ENCODE measurements at regions not wholly inside any gene's neighbourhood (a gene's known extent, or its start where the extent isn't known, plus 50 kb on each side); places are given as distances from the start of the nearest gene placed in this dataset.
"Not testable (repeated sequence)": the region's sequence is repeated elsewhere in the genome, so short reads cannot be mapped to it uniquely, and the experiment has no call there.

GRCh38 chr3:94362393-94362792 lies 299.5 kb downstream of the NSUN3 start:
- no peaks in the 10 kb centered on the region for H3K27me3 ChIP-seq
- H3K4me3 ChIP-seq = no peak overlapping the region
- no peaks in the 10 kb centered on the region for H3K4me1 ChIP-seq (ENCODE audit: low read depth)
- TF ChIP-seq CTCF (IDR thresholded peaks at IDR 0.05; ENCODE audit: low read depth, low read length) = no peak
- H3K36me3 ChIP-seq = no peaks in the 10 kb centered on the region
- DNase-seq (ENCODE audit: low read depth in 1 of 2, low spot score in 1 of 2) = no peak
- no peaks in the 10 kb centered on the region for H3K9me3 ChIP-seq (ENCODE audit: low read depth)
- H3K27ac ChIP-seq = no peak overlapping the region

GRCh38 chr3:94365006-94365405 lies 302.1 kb downstream of the NSUN3 start:
- no peak for DNase-seq (ENCODE audit: low read depth in 1 of 2, low spot score in 1 of 2)
- Histone ChIP-seq H3K4me3 (no peak overlapping the region), H3K9me3 (ENCODE audit: low read depth) (no peaks in the 10 kb centered on the region), H3K4me1 (ENCODE audit: low read depth) (no peaks in the 10 kb centered on the region), H3K36me3 (no peaks in the 10 kb centered on the region), H3K27me3 (no peaks in the 10 kb centered on the region), H3K27ac (no peak overlapping the region)
- TF ChIP-seq CTCF (IDR thresholded peaks at IDR 0.05; ENCODE audit: low read depth, low read length) = no peak

- TF ChIP-seq CTCF (IDR thresholded peaks at IDR 0.05; ENCODE audit: low read depth, low read length) = no peak
- DNase-seq (ENCODE audit: low read depth in 1 of 2, low spot score in 1 of 2) = no peak
- H3K4me3 ChIP-seq = no peak overlapping the region
- no peaks in the 10 kb centered on the region for H3K27me3 ChIP-seq
- H3K4me1 ChIP-seq (ENCODE audit: low read depth) = peaks cover 17% of the 10 kb centered on the region
- no peak overlapping the region for H3K27ac ChIP-seq
- H3K36me3 ChIP-seq = no peaks in the 10 kb centered on the region
- H3K9me3 ChIP-seq (ENCODE audit: low read depth) = no peaks in the 10 kb centered on the region
Measured at GRCh38 chr3:94372026-94372425, 309.2 kb downstream of the NSUN3 start.

- H3K36me3 ChIP-seq = no peaks in the 10 kb centered on the region
- no peak for TF ChIP-seq CTCF (IDR thresholded peaks at IDR 0.05; ENCODE audit: low read depth, low read length)
- peak in 1 of 2 donors; percentile 39 for DNase-seq (ENCODE audit: low read depth in 1 of 2, low spot score in 1 of 2)
- H3K27me3 ChIP-seq = no peaks in the 10 kb centered on the region
- no peaks in the 10 kb centered on the region for H3K9me3 ChIP-seq (ENCODE audit: low read depth)
- peak overlapping the region; percentile 19 for H3K27ac ChIP-seq
- peaks cover 17% of the 10 kb centered on the region for H3K4me1 ChIP-seq (ENCODE audit: low read depth)
- no peak overlapping the region for H3K4me3 ChIP-seq
Measured at GRCh38 chr3:94373456-94373855, 310.6 kb downstream of the NSUN3 start.

- no peak overlapping the region for H3K27ac ChIP-seq
- H3K36me3 ChIP-seq = no peaks in the 10 kb centered on the region
- H3K4me3 ChIP-seq = no peak overlapping the region
- DNase-seq (ENCODE audit: low read depth in 1 of 2, low spot score in 1 of 2) = no peak
- H3K9me3 ChIP-seq (ENCODE audit: low read depth) = no peaks in the 10 kb centered on the region
- no peaks in the 10 kb centered on the region for H3K27me3 ChIP-seq
- TF ChIP-seq CTCF (IDR thresholded peaks at IDR 0.05; ENCODE audit: low read depth, low read length) = no peak
- peaks cover 17% of the 10 kb centered on the region for H3K4me1 ChIP-seq (ENCODE audit: low read depth)
Measured at GRCh38 chr3:94374439-94375161, 311.7 kb downstream of the NSUN3 start.

GRCh38 chr3:94377123-94377696 lies 314.3 kb downstream of the NSUN3 start:
- H3K4me1 ChIP-seq (ENCODE audit: low read depth) = peaks cover 17% of the 10 kb centered on the region
- H3K27ac ChIP-seq; H3K9me3 ChIP-seq (ENCODE audit: low read depth); H3K36me3 ChIP-seq; H3K27me3 ChIP-seq; H3K4me3 ChIP-seq; DNase-seq (ENCODE audit: low read depth in 1 of 2, low spot score in 1 of 2): not testable (repeated sequence)

GRCh38 chr3:94377863-94378262 lies 315.0 kb downstream of the NSUN3 start:
- not testable (repeated sequence) for H3K36me3 ChIP-seq; H3K27me3 ChIP-seq; DNase-seq (ENCODE audit: low read depth in 1 of 2, low spot score in 1 of 2); H3K27ac ChIP-seq; H3K9me3 ChIP-seq (ENCODE audit: low read depth); H3K4me3 ChIP-seq
- H3K4me1 ChIP-seq (ENCODE audit: low read depth) = peaks cover 14% of the 10 kb centered on the region

All from cardiac muscle cell (in vitro differentiated cells and primary cell).